ENCODE measurements at regions not wholly inside any gene's neighbourhood (a gene's known extent, or its start where the extent isn't known, plus 50 kb on each side); places are given as distances from the start of the nearest gene placed in this dataset.

DNA sequence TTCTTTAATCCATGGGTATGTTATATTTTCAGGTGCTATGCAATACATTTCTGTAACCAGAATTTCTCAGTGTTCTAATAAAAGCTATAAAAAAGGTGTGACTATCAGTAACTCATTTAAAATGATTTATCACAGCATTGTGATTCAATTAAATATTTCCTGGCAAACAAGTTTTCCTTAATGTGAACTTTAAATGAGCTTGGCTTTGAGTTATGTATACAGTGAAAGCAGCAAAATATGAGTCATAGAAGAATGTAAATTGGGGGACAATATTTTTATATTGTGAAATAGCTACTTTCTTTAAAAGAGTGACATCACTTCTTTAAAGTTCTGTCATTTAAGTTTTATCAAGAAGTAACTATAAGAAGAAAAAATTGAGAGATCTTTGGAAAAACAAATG, 484.9 kb upstream of the MAN1A1 start:
- TF ChIP-seq, protein P1, sequence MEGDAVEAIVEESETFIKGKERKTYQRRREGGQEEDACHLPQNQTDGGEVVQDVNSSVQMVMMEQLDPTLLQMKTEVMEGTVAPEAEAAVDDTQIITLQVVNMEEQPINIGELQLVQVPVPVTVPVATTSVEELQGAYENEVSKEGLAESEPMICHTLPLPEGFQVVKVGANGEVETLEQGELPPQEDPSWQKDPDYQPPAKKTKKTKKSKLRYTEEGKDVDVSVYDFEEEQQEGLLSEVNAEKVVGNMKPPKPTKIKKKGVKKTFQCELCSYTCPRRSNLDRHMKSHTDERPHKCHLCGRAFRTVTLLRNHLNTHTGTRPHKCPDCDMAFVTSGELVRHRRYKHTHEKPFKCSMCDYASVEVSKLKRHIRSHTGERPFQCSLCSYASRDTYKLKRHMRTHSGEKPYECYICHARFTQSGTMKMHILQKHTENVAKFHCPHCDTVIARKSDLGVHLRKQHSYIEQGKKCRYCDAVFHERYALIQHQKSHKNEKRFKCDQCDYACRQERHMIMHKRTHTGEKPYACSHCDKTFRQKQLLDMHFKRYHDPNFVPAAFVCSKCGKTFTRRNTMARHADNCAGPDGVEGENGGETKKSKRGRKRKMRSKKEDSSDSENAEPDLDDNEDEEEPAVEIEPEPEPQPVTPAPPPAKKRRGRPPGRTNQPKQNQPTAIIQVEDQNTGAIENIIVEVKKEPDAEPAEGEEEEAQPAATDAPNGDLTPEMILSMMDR (IDR thresholded peaks at IDR 0.05; ENCODE audit: low read depth, low read length): no peak
- no peak for TF ChIP-seq EZH2phosphoT487 (IDR thresholded peaks at IDR 0.05; ENCODE audit: low read depth)
